Aorta (tissue), 5 donors: ENCODE measurements at regions not wholly inside any gene's neighbourhood (a gene's known extent, or its start where the extent isn't known, plus 50 kb on each side); places are given as distances from the start of the nearest gene placed in this dataset.

Experiments used
- ATAC-seq: fragments of 200-7000 bp; cut with Tn5 transposase; one replicate; pipeline ENCODE4 v1.9.1; 2022; ENCODE audit warnings: moderate library complexity; ENCODE audit not compliant: low FRiP score
- DNase-seq, 2 donors: peaks; one replicate each; pipeline ENCODE4 v3.0.0-alpha.2; 2020
- H3K27ac ChIP-seq, 2 donors: one replicate each; pipeline ENCODE4 v1.5.1; 2013; ENCODE audit warnings: low read length in 2 of 2, mild to moderate bottlenecking in 2 of 2, moderate library complexity in 2 of 2, control low read depth in 1 of 2, inconsistent platforms in 1 of 2, low read depth in 1 of 2
- H3K27me3 ChIP-seq, 2 donors: one replicate each; pipeline ENCODE4 v1.6.1; 2013; ENCODE audit warnings: control low read depth in 1 of 2, low read length in 1 of 2, mild to moderate bottlenecking in 1 of 2, moderate library complexity in 1 of 2; ENCODE audit not compliant: insufficient read depth in 2 of 2, control insufficient read depth in 1 of 2
- H3K36me3 ChIP-seq, 2 donors: one replicate each; pipeline ENCODE4 v1.6.1; 2013; ENCODE audit warnings: control low read depth in 1 of 2, low read length in 1 of 2, mild to moderate bottlenecking in 1 of 2; ENCODE audit not compliant: insufficient read depth in 2 of 2, control insufficient read depth in 1 of 2
- H3K4me1 ChIP-seq, 2 donors: one replicate each; pipeline ENCODE4 v1.6.1; 2013; ENCODE audit warnings: low read length in 2 of 2, control low read depth in 1 of 2, mild to moderate bottlenecking in 1 of 2, moderate library complexity in 1 of 2; ENCODE audit not compliant: insufficient read depth in 2 of 2, control insufficient read depth in 1 of 2
- H3K4me3 ChIP-seq, 2 donors: one replicate each; pipeline ENCODE4 v1.5.1; 2013; ENCODE audit warnings: low read length in 2 of 2, control low read depth in 1 of 2, mild to moderate bottlenecking in 1 of 2
- H3K9me3 ChIP-seq: one replicate; pipeline ENCODE4 v1.6.1; 2013; ENCODE audit warnings: mild to moderate bottlenecking, low read length; ENCODE audit not compliant: control insufficient read depth
- WGBS, 2 donors: extraction: QIAGEN DNeasy Blood & Tissue Kit; methylation state at CpG; one replicate each; pipeline ENCODE4 v1.1.7; 2013; 5-methylcytosine and 5-hydroxymethylcytosine counted together
- intact Hi-C, 2 donors: fragments of 100-400 bp; cut with DNase I; formaldehyde crosslinking; loops; one replicate each; pipeline versions ENCODE4 v1.14.2 to v1.15.0; 2022
- donor health status: healthy with polysubstance abuse.
- donor health status: Bipolar disorder and iron deficiency.
- donor health status: DM: no; HTN: no; CAD: no.
- donor health status: DM: no; HTN: no; CAD: no.
- donor health status: DM: yes; HTN: yes; CAD: no.

GRCh38 chr11:32028201-32028600 lies 62.7 kb upstream of the RCN1 start:
- intact Hi-C loops = no loop called here
- Histone ChIP-seq H3K4me1 (no peaks in the 10 kb centered on the region), H3K36me3 (no peaks in the 10 kb centered on the region), H3K27ac (no peak overlapping the region), H3K27me3 (no peaks in the 10 kb centered on the region), H3K9me3 (peaks cover 2% of the 10 kb centered on the region), H3K4me3 (no peak overlapping the region)
- DNase-seq (no peak), ATAC-seq (no peak)
- WGBS, 2 donors = 81 to 88% methylated on average over 4 of the region's 4 CpGs

DNA sequence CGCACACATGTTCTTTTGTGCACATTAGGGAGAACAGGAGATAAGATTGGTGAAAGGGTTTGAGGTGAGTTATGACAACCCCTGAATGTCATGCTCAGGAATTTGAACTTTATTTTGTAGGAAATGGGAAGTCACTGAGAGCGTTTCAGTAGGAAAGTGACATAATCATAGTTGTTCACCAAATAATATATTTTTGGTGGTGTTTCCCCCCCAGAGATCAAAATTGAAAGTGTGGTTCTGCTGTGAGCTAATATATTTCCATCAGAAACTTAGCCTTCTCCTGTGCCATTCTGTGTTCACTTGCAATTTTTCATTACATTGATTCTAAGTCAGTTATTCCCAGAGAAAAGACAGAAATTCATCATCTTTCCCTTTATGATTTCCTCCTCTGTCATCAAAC lies 64.1 kb upstream of the RCN1 start:
- Histone ChIP-seq H3K4me3 (no peak overlapping the region), H3K9me3 (peaks cover 2% of the 10 kb centered on the region), H3K27me3 (no peaks in the 10 kb centered on the region), H3K36me3 (no peaks in the 10 kb centered on the region), H3K27ac (no peak overlapping the region), H3K4me1 (no peaks in the 10 kb centered on the region)
- intact Hi-C loops = no loop called here
- 65 to 67% methylated on average over 2 of the region's 2 CpGs for WGBS, 2 donors
- DNase-seq (no peak), ATAC-seq (no peak)

DNA sequence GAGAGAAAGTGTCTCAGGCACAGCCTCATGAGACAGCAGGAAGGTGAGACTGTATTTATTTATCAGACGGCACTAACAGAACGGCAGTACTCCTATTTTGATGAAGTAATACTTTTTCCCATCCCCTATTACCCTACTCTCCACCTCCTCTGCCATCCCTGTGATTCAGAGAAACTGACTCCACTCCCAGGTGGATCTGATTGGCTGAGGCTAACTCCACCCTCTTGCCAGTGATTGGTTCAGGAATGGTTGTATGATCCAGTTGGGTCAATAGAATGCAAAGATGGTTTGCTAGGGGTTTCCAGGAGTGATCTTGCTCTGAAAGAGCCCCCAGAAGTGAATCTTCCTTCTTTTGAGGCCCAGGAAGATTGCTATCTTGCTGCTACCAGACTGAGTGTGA lies 65.9 kb upstream of the RCN1 start:
- 87 to 89% methylated on average over 2 of the region's 2 CpGs for WGBS, 2 donors
- Histone ChIP-seq H3K4me3 (no peak overlapping the region), H3K27ac (no peak overlapping the region), H3K9me3 (peaks cover 2% of the 10 kb centered on the region), H3K27me3 (no peaks in the 10 kb centered on the region), H3K4me1 (no peaks in the 10 kb centered on the region), H3K36me3 (no peaks in the 10 kb centered on the region)
- intact Hi-C loops = no loop called here
- DNase-seq (no peak), ATAC-seq (no peak)

GRCh38 chr11:32023370-32024305 lies 67.2 kb upstream of the RCN1 start:
- Histone ChIP-seq H3K4me1 (no peaks in the 10 kb centered on the region), H3K27ac (no peak overlapping the region), H3K27me3 (no peaks in the 10 kb centered on the region), H3K9me3 (peaks cover 2% of the 10 kb centered on the region), H3K36me3 (no peaks in the 10 kb centered on the region), H3K4me3 (no peak overlapping the region)
- 55 to 61% methylated on average over 11 of the region's 11 CpGs for WGBS, 2 donors
- intact Hi-C loops = no loop called here
- ATAC-seq = no peak
- DNase-seq = no peak

GRCh38 chr11:32018672-32019071 lies 72.2 kb upstream of the RCN1 start:
- H3K9me3 ChIP-seq = no peaks in the 10 kb centered on the region
- DNase-seq (no peak), ATAC-seq (no peak)
- H3K4me3 ChIP-seq = no peak overlapping the region
- peaks cover 0 to 1% of the 10 kb centered on the region in 2 donors for H3K27me3 ChIP-seq
- intact Hi-C loops = no loop called here
- WGBS, 2 donors = 92% methylated on average over 2 of the region's 2 CpGs
- H3K36me3 ChIP-seq = no peaks in the 10 kb centered on the region
- H3K4me1 ChIP-seq = no peaks in the 10 kb centered on the region
- no peak overlapping the region for H3K27ac ChIP-seq

DNA sequence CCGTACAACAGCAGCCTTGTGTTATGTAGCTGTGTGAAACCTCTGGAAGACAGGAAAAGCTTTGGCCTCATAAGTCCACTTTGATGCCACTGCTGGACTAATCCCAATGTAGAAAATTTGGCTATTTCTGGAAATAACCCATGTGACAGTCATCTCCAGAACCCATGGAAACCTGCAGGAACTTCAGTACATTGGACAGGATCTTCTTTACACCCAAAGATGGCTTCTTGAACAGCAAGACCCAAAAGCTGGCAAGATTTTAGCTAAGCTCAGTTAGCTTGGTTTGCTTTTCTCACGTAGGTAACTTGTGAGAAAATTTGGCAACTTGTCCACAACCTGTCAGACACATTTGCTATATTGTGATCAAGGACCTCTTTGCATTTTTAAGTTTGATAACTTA lies 74.8 kb upstream of the RCN1 start:
- DNase-seq (no peak), ATAC-seq (no peak)
- intact Hi-C loops = no loop called here
- 33 to 41% methylated on average over 2 of the region's 2 CpGs for WGBS, 2 donors
- Histone ChIP-seq H3K27ac (no peak overlapping the region), H3K4me1 (no peaks in the 10 kb centered on the region), H3K36me3 (no peaks in the 10 kb centered on the region), H3K9me3 (no peaks in the 10 kb centered on the region), H3K27me3 (peaks cover 1 to 5% of the 10 kb centered on the region in 2 donors), H3K4me3 (no peak overlapping the region)

GRCh38 chr11:32015427-32015826 lies 75.4 kb upstream of the RCN1 start:
- H3K27ac ChIP-seq = no peak overlapping the region
- intact Hi-C loops = no loop called here
- no peaks in the 10 kb centered on the region for H3K9me3 ChIP-seq
- H3K27me3 ChIP-seq = peaks cover 1 to 5% of the 10 kb centered on the region in 2 donors
- H3K4me3 ChIP-seq = no peak overlapping the region
- 64 to 65% methylated on average over 4 of the region's 4 CpGs for WGBS, 2 donors
- no peak for ATAC-seq
- H3K36me3 ChIP-seq = no peaks in the 10 kb centered on the region
- DNase-seq = no peak
- no peaks in the 10 kb centered on the region for H3K4me1 ChIP-seq

DNA sequence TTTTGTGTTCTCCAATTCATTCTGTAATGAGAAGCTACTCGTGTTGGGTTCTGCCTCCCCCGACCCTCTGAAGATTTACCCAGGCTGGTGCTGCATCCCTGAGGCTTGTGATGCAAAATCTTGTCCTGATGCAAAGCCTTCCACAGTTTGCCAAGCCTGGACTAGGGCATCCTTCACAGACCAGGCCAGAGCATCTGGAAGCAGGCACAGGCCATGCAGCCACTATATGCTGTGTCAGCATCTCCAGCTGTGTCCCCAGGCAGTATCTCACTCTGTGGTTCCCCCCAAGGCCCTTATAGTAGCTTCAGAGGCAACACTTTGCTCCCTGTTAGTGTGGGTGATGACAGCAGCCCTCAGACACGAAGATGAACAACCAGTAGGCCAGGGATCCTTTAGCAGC lies 77.3 kb upstream of the RCN1 start:
- intact Hi-C loops = no loop called here
- ATAC-seq = no peak
- H3K27ac ChIP-seq = no peak overlapping the region

GRCh38 chr11:32012049-32012448 lies 78.8 kb upstream of the RCN1 start:
- Histone ChIP-seq H3K4me3 (no peak overlapping the region), H3K27me3 (peaks cover 0 to 5% of the 10 kb centered on the region in 2 donors), H3K9me3 (no peaks in the 10 kb centered on the region), H3K4me1 (no peaks in the 10 kb centered on the region), H3K27ac (no peak overlapping the region), H3K36me3 (no peaks in the 10 kb centered on the region)
- ATAC-seq = no peak
- WGBS, 2 donors = 64 to 71% methylated on average over 6 of the region's 6 CpGs
- intact Hi-C loops = no loop called here
- no peak for DNase-seq

More for the DNA sequence above, 77.3 kb upstream of the RCN1 start:
- no peak overlapping the region for H3K4me3 ChIP-seq
- H3K4me1 ChIP-seq = no peaks in the 10 kb centered on the region
- H3K9me3 ChIP-seq = no peaks in the 10 kb centered on the region
- DNase-seq = no peak
- peaks cover 1 to 5% of the 10 kb centered on the region in 2 donors for H3K27me3 ChIP-seq
- no peaks in the 10 kb centered on the region for H3K36me3 ChIP-seq
- WGBS, 2 donors = 43 to 52% methylated on average over 3 of the region's 3 CpGs
